HG02885 (cell line): ENCODE measurements at regions not wholly inside any gene's neighbourhood (a gene's known extent, or its start where the extent isn't known, plus 50 kb on each side); places are given as distances from the start of the nearest gene placed in this dataset.
"Not testable (repeated sequence)": the region's sequence is repeated elsewhere in the genome, so short reads cannot be mapped to it uniquely, and the experiment has no call there.

ENCODE experiments used
- ATAC-seq: cut with Tn5 transposase; IDR thresholded peaks from one replicate; pipeline ENCODE4 v1.9.1; 2021; ENCODE audit warnings: mild to moderate bottlenecking; ENCODE audit not compliant: unreplicated experiment, poor library complexity

- ATAC-seq: no peak
These were observed 125.8 kb upstream of the RXFP1 start for GRCh38 chr4:158395889-158396288.

- ATAC-seq: no peak
These were observed 123.9 kb upstream of the RXFP1 start for GRCh38 chr4:158397781-158398180.

GRCh38 chr4:158407961-158408360 is 113.7 kb upstream of the RXFP1 start:
- ATAC-seq: not testable (repeated sequence)

- ATAC-seq: no peak
These were observed 111.4 kb upstream of the RXFP1 start for GRCh38 chr4:158410272-158410671.

GRCh38 chr4:158411269-158411668 is 110.4 kb upstream of the RXFP1 start:
- no peak for ATAC-seq

- ATAC-seq: not testable (repeated sequence)
These were observed 103.0 kb upstream of the RXFP1 start for GRCh38 chr4:158418679-158419078.

GRCh38 chr4:158420782-158421181 is 100.9 kb upstream of the RXFP1 start:
- ATAC-seq: no peak

GRCh38 chr4:158422546-158422945 is 99.1 kb upstream of the RXFP1 start:
- ATAC-seq: no peak

GRCh38 chr4:158428242-158428641 is 93.4 kb upstream of the RXFP1 start:
- ATAC-seq: no peak

GRCh38 chr4:158442736-158443135 is 78.9 kb upstream of the RXFP1 start:
- no peak for ATAC-seq

- no peak for ATAC-seq
These were observed 78.0 kb upstream of the RXFP1 start for GRCh38 chr4:158443731-158444130.

GRCh38 chr4:158444621-158445020 is 77.1 kb upstream of the RXFP1 start:
- ATAC-seq: no peak

- ATAC-seq: no peak
These were observed 75.6 kb upstream of the RXFP1 start for GRCh38 chr4:158446106-158446505.

- ATAC-seq: no peak
These were observed 70.9 kb upstream of the RXFP1 start for GRCh38 chr4:158450741-158451140.

- ATAC-seq: not testable (repeated sequence)
These were observed 69.6 kb upstream of the RXFP1 start for GRCh38 chr4:158452116-158452515.

GRCh38 chr4:158458271-158458895 is 63.3 kb upstream of the RXFP1 start:
- ATAC-seq: no peak

- no peak for ATAC-seq
These were observed 62.4 kb upstream of the RXFP1 start for GRCh38 chr4:158459085-158459820.

GRCh38 chr4:158461336-158461735 is 60.3 kb upstream of the RXFP1 start:
- ATAC-seq: no peak

GRCh38 chr4:158462611-158463010 is 59.1 kb upstream of the RXFP1 start:
- ATAC-seq: no peak
